HUDEP-2 (cell line): ENCODE measurements at regions not wholly inside any gene's neighbourhood (a gene's known extent, or its start where the extent isn't known, plus 50 kb on each side); places are given as distances from the start of the nearest gene placed in this dataset.
"Not testable (repeated sequence)": the region's sequence is repeated elsewhere in the genome, so short reads cannot be mapped to it uniquely, and the experiment has no call there.

ENCODE experiments used
- DNase-seq, 76 experiments: peaks; one replicate each; lab custom pipeline; 2025; ENCODE audit not compliant: unreplicated experiment in 76 of 76; lab: John Stamatoyannopoulos, UW

DNA sequence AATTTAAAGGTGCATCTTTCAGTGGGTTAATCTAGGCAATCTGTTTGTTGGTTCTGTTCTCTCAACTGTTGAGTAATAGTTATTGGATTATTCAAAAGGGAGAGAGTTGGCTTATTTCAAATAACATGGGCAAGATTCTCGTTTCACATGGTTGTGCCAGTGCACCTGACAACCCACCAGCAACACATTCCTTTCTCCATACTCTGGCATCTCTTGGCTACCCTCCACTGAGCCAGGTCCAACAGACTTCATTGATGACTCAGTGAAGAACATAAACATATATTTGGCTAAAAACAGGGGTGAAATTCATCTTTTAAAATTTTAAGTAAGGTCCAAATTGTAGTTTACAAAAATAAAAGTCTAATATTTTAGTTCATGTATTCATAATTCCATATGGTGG is 967.2 kb downstream of the RPA4 start:
- no peak for DNase-seq

DNA sequence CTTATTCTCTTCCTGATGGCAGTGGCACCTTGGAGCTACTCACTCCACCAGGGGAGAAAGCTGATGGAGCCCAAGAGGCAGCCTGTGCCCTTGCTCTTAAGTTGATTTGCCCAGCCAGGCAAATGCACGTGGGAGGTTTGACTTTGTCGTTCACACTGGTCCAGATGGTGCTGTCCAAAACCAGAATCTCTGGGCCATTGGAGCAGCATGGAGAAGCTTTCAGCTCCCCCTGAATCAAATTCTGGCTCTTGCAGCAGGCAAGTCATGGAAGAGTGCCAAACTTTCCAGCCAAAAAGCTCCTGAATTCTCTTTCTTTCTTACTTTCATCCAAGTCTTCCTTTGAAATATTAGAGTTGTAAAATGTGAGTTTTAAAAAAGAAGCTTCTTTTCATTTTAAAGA is 970.4 kb downstream of the RPA4 start:
- no peak for DNase-seq

DNA sequence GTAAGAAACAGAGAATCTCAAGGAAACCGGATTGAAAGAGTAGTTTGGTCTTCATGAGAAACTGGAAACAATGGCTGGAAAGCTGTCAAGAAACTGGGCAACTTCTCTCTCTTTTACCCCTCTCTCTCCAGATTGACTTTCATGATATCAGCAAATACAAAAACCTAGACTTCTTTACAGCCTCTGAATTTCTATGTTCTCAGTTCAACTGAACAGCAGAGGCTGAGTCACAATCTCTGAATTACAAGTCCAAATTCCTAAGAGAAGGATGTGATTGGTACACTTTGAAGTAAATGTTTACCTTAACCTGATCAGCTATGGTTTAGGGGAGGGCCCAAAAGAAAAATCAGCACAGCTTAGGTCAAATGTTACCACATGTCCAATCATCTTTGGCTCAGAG is 974.9 kb downstream of the RPA4 start:
- DNase-seq: no peak

DNA sequence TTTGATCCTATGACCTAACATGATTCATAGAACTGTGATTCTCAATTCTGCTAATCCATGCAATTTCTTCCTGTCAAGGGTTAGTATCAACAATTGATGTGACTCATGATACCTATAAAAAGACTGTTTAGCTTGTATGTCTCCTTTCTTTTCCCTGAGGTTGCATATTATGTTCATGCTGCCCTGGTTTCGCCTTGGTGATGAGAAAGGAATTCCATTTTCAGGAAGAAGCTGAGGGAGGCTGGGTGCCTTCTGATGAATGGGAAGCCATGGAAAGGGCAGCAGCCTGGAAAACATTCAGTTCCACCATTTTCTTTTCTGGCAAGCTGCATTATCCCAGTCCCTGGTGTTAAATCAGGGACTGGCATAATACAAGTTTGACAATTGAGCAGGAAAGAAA is 976.5 kb downstream of the RPA4 start:
- DNase-seq: no peak

DNA sequence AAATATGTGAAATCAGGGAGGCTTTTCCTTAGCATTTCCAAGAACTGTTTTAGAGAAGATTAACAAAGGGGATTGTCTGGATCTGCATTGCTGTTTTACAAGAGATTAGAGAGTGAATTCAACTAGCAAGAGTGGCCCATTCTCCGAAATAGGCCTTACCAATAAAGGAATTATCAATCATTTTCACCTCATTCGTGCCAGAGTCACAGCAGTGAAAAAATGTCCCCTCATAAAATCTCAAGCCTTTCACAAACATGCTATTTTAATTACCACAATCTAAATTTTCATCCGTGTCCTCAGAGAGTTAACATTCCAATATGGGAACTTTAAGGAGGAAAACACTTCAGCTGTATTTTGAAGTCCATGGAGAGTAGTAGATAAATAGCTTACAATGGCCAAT is 979.6 kb downstream of the RPA4 start:
- no peak for DNase-seq

DNA sequence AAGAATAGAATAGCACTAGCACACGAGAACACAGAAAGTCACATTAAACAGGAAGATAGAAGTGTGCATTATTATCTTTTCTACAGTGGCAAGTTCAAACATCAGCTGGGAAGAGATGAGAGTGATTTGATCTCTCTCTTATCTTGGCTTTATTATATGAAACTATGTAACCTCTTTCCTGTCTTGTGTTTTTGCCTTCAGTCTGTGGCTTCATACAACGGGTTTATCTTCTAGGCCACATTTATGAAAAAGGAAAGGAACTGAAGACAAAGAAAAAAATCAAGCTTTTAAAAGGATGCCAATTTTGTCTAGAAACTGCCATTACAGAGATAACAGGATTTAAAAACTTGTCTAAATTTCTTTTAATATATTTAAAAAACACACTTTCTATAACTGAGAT is 983.6 kb downstream of the RPA4 start:
- no peak for DNase-seq

DNA sequence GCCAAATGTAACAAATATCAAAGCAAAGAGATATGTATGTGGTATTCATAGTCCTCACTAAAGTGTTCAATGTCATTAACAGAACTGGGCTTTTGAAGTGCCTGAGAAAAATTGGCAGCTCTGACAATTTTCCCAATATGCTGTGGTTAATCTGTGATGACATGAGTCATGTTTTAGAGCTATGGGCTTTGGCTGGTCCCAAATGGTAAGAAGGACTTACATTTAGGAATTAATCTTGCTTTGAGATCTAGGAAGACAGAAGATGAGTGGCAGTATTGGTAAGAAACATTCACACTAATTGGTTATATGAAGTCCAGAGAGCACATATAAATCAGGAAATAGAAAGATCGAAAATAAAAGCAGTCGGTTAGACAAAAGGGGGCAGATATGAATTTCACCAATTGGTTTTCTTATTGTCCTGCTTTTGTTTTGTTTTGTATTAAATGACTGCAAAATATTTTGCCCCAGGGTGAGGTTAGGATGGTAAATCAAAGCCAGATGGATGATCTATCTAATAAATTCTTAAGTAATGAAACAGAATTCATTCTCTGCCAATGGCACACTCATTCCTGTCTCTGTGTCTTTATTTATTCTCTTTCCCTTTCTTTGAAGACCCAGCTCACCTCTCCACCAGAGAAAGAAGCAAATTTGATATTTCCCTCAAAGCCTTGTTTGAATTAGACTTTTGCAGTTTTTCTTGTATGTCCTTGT is 993.1 kb downstream of the RPA4 start:
- no peak for DNase-seq

DNA sequence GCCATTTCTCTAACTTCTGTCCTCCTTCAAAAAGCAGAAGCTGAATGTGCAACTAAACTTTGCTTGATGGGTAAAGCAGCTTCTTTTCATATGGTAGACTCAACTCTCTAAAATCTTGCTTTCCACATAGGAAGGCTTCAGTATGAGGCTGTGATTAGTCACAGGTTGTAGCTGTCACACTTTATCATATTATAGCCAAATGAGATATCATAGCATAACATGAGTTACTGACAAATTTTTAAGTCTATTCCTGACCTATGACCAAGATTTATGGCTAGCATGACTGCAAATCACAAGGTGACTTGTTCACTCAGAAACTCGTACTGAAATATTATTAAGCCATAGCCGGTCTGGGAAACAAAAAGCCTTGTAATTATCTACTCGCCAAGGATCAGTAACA is 998.6 kb downstream of the RPA4 start:
- DNase-seq: no peak

DNA sequence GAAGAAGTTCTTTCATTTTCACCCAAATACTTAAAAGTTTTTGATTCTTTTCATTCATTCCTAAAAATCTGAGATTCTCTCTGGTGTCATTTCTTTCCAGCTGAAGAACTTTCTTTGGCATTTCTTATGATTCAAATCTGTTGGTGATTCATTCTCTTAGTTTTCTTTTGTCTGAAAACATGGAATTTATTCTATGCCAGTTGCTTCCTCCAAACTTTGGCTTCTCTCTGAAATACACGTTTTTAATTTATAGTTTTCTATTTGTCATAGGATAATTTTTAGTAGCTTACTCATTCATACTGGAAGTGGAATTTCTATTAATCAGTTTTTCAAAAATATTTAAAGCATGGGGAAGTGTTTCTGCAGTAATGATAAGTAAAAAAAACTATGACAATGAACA is 1012.0 kb downstream of the RPA4 start:
- DNase-seq: no peak

DNA sequence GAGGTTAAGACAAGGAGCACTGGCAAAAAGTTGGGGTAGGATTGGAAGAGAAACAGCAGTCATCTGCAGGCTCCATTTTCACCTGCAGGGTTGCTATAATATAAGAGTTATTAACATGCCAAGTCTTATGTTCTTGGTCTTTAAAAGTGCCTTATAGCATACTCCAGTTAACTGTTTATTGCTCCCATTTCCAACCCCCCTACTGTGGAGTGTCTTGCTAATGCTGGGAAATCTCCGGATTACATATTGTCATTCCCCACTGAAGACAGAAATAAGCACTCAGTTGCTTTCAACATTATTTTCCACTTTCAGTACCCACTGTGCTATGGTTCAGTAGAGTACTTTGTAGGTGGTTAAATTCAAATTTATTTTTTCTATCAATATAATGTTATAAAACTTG is 1014.3 kb downstream of the RPA4 start:
- no peak for DNase-seq

DNA sequence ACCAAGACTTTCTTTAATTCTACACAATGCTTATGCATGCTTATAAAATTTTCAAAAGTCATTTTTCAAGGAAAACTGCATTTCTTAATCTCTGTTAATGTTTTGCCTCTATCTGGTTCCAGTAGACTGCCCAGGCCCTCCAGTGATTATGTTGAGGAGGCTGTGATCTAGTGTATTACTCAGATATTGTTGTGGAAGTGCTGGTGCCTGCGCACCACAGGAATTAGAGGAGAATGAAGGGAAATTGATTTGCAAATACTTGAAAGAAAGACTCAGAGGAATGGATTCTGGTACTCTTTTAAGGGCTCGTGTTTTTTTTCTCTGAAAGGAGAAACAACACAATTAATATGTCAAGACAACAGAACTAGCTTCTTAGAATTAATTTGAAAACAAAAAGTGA is 1015.1 kb downstream of the RPA4 start:
- no peak for DNase-seq

DNA sequence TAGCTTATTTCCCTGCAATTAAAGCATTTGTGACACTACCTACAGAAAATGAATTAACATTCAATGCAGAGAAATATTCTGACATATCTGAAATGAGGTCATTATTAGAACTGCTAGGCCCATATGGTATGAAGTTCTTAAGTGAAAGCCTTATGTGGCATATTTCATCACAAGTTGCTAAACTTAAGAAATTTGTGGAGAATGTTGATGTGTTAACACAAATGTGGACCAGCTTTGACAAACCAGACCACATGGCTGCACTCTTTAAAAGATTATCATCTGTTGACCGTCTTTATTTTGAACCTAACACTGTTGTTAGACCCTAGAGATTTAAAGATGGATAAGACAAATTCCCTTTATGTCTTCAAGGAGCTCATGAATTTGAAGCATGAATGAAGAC is 1024.1 kb downstream of the RPA4 start:
- no peak for DNase-seq

DNA sequence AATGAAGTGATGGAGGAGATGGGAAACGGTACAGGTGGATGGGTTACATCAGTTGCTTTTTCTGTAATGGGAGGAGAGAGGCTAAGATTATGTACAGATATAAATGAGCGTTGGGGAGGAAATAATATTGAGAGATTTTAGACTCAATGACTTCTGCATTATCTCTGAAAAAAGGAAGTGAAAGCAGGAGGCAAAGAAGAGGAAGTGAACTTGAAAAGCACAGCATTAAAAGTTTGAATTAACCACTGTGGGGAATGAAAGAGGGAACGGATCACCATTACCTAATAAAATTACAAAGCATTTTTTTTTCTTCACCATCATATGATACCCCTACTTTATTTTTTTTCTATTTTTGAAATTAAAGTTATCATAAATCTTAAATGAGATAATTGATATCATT is 1025.5 kb downstream of the RPA4 start:
- DNase-seq: no peak

DNA sequence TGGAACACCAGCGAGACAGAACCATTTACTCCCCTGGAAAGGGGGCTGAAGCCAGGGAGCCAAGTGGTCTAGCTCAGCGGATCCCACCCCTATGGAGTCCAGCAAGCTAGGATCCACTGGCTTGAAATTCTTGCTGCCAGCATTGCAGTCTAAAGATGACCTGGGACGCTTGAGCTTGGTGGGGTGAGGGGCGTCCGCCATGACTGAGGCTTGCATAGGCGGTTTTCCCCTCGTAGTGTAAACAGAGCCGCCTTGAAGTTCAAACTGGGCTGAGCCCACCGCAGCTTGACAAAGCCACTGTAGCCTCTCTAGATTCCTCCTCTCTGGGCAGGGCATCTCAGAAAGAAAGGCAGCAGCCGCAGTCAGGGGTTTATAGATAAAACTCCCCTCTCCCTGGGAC is 1031.7 kb downstream of the RPA4 start:
- DNase-seq: not testable (repeated sequence)

DNA sequence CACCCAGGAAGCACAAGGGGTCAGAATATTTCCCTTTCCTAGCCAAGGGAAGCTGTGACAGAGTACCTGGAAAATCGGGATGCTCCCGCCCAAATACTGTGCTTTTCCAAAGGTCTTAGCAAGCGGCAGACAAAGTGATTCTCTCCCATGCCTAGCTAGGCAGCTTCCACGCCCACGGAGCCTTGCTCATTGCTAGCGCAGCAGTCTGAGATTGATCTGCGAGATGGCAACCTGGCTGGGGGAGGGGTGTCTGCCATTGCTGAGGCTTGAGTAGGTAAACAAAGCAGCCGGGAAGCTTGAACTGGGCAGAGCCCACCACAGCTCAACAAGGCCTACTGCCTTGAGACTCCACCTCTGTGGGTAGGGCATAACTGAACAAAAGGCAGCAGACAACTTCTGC is 1037.5 kb downstream of the RPA4 start:
- DNase-seq: not testable (repeated sequence)

DNA sequence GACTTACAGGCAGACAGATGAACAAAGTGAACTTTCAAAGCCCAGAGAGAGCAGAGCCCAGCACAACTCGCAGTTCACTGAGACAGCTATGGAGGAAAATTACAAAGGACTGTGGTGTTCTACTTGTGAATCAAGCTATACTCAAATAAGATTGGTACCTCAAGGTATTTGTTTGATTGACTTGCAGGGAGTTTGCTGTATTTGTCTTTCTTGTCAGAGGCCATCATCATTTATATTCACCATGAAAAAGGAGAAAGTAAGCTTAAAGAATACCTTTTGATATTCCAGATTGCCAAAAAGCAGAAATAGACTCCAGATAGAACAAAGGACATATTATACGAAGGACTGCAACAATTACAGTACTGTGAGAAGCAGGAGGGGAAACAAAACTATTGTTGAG is 1047.9 kb downstream of the RPA4 start:
- DNase-seq: no peak

DNA sequence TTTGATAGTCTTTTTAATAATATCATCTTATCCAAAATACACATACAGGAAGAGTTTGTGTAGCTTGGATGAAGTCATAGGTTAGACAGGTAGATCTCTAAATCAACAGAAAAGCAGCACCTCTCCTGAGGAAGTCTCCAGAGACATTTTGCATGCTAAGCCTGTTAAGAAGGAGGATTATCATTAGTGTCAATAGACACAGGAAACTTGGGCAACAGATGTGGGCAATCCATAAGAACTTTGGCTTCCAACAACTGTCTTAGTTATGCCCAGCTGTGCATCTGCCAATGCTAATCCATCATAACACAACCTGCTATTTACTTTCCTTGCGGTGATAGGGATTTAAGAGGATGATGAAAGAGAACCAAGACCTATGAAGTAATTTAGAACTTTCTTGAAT is 1052.6 kb downstream of the RPA4 start:
- DNase-seq: no peak

DNA sequence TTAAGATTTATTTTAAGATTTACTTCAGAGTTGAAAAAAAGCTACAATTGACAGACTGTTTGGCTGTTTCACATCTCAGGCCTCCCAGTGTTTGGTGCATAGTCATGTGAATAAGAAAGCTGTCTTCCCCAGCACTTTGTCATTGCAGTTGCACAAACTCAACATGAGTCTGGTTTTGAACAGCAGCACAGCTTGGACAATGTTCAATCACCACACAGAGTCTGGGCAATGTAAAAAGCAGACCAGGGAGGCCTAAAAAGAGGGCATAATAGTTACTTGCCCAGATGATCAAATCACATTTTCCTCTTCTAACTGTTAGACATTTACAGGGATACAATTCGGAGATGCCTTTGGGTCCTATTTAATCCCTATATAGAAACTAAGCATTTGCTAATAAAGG is 1055.0 kb downstream of the RPA4 start:
- DNase-seq: no peak

DNA sequence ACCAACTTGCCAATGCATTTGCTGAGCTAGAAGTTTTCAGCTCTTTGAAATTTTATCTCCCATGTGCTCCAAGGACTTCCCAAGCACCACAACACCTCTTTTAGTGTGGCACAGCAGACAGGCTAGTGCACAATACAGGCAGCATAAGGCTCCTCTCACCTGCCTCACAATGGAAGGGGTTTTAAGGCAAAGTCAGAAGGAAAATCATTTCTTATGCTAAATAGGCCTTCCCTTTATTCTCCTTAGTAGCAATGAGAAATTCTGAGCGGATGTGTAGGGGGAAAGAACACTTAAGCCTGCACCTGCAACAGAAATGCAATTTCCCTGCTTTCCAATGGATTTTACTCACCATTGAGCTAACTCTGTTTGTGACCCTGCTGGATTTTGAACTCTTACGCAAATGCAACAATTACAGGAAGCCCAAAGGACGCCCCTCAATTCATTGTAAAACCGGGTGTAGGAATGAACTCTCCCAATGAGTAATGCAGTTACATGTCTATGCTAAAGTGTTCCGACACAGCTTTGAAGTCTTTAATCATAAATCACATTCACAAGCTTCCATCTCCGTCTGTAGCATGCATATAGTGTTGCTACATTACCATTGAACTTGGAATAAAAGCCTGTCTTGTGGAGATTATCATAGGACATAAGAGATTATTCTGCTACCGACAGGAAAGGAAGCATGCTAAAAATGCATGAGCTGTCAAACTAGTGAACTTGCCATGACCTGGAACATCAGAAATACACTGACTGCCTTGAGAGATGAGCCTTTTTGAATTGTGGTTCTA is 1084.9 kb downstream of the RPA4 start:
- DNase-seq: no peak

DNA sequence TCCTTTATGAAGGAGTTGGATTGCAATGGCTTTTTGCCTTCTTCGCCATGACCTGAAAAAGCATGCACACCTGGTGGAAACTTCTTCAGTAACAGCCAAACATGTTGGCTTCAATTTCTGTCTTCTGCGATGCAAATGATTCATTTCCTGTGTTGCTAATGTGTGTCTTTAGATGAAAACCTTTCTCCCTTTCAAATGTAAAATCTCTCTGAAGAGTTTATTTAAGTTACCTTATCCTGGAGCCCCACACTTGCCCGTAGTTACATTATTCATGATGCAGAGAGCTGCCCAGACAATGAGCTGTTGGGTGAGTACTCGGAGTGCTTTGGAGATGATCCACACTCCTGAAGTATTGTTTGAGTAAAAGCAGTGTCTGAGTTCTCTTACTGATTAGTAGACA is 1100.9 kb downstream of the RPA4 start:
- no peak for DNase-seq

DNA sequence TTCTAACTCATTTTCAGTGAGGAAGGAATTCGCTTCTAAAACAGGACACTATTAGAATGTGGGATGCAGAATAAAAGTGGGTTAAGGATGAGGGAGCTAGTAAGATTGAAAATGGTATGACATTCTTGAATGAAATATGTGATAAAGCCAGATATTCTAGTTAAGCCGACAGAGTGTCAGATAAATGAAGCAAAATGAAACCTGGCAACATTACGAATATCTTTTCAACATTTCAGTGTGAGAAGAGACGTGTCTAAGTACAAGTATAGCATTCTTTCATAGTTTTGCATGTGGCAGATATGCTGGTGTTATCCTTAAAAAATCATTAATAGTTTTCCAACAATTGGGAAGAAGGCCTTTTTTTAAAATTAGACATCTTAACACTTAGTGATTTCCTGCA is 1101.4 kb downstream of the RPA4 start:
- DNase-seq: no peak

DNA sequence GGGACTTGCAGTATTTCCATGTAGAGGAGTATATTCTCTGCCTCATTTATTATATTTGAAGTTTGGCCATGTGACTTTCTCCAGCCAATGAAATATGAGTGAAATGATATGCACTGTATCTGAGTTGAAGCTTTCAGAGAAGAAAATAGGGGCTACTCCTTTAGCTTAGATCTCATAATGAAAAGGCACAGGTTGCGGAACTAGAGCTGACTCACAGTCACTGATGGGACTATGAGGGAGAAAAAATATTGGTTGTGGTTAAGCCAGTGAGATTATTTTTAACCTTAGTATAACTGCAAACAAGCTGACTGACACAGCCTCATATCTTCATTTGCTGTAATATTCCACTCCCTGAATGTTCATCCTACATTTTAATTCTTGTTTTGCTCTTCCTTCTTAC is 1104.3 kb downstream of the RPA4 start:
- DNase-seq: no peak

DNA sequence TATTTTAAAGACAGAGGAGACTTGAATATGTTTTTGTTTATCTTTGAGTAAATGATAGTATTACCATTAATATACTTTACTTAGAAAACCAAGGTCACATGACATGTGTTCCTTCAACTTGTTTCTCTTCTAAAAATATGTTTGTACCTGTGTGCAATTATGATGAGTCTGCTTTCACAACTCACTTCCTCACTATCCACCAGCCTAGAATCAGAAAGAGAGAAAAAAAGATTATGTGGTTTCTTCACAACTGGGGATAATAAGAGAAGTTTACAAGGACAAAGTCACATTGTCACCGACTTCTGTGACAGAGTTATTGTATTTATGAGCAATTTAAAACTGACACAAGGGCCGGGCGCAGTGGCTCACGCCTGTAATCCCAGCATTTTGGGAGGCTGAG is 1112.1 kb downstream of the RPA4 start:
- no peak for DNase-seq
